Activated CD4-positive, alpha-beta T cell treated with anti-CD3 and anti-CD28 coated beads, Interleukin-2, amount 50 U/mL, for 48 hours (primary cell): ENCODE measurements at regions not wholly inside any gene's neighbourhood (a gene's known extent, or its start where the extent isn't known, plus 50 kb on each side); places are given as distances from the start of the nearest gene placed in this dataset.

Source experiments
- DNase-seq, 2 experiments: peaks; one replicate each; pipeline ENCODE4 v3.0.0-alpha.2; 2020

GRCh38 chr9:26296910-26297572, 595.6 kb downstream of the CAAP1 start:
- DNase-seq = no peak

- DNase-seq = no peak
Measured at GRCh38 chr9:26292943-26293342, 599.7 kb downstream of the CAAP1 start.

GRCh38 chr9:26271495-26272122, 593.4 kb upstream of the TUSC1 start:
- DNase-seq = no peak

GRCh38 chr9:26266146-26266793, 588.0 kb upstream of the TUSC1 start:
- no peak for DNase-seq

GRCh38 chr9:26264709-26265601, 586.7 kb upstream of the TUSC1 start:
- no peak for DNase-seq

GRCh38 chr9:26263478-26263877, 585.2 kb upstream of the TUSC1 start:
- DNase-seq = no peak

GRCh38 chr9:26262421-26263107, 584.3 kb upstream of the TUSC1 start:
- DNase-seq = no peak

GRCh38 chr9:26261503-26262330, 583.5 kb upstream of the TUSC1 start:
- DNase-seq = no peak

GRCh38 chr9:26260238-26260637, 582.0 kb upstream of the TUSC1 start:
- DNase-seq = no peak

- DNase-seq = no peak
Measured at GRCh38 chr9:26247861-26248260, 569.6 kb upstream of the TUSC1 start.

- DNase-seq = no peak
Measured at GRCh38 chr9:26244661-26245451, 566.6 kb upstream of the TUSC1 start.

- DNase-seq = no peak
Measured at GRCh38 chr9:26243726-26244125, 565.5 kb upstream of the TUSC1 start.

- DNase-seq = no peak
Measured at GRCh38 chr9:26243029-26243697, 564.9 kb upstream of the TUSC1 start.

GRCh38 chr9:26240020-26240419, 561.8 kb upstream of the TUSC1 start:
- DNase-seq = no peak

- DNase-seq = no peak
Measured at GRCh38 chr9:26237256-26237655, 559.0 kb upstream of the TUSC1 start.

- no peak for DNase-seq
Measured at GRCh38 chr9:26234865-26235264, 556.6 kb upstream of the TUSC1 start.

GRCh38 chr9:26231391-26231790, 553.1 kb upstream of the TUSC1 start:
- DNase-seq = no peak

- no peak for DNase-seq
Measured at GRCh38 chr9:26229324-26230054, 551.2 kb upstream of the TUSC1 start.

- no peak for DNase-seq
Measured at GRCh38 chr9:26228273-26228672, 550.0 kb upstream of the TUSC1 start.

GRCh38 chr9:26221290-26221689, 543.0 kb upstream of the TUSC1 start:
- no peak for DNase-seq
